ENCODE measurements at regions not wholly inside any gene's neighbourhood (a gene's known extent, or its start where the extent isn't known, plus 50 kb on each side); places are given as distances from the start of the nearest gene placed in this dataset.

DNA sequence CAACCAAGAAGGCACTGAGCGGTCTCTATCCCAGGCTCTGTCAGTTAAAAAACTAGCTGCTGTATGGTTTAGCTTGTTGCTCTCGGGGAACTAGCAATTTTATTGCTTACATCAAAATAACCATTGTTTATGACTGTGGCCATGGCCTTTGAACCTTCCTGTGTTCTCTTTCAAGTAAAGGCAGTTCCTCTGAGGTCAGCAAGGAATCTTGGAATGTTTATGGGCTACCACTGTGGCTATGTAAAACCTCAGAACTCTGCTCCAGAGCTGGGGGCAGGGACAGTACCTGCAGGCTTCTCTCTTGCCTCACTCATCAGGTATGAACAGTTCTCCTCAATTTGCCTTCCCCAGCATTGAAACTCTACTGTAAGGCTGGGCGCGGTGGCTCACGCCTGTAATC, 416.0 kb upstream of the NETO1 start:
- Histone ChIP-seq H3K79me2 (ENCODE audit: low read length) (no peaks in the 10 kb centered on the region), H3K27me3 (ENCODE audit: low read depth, low read length) (no peaks in the 10 kb centered on the region), H3K27ac (ENCODE audit: low read length) (no peak overlapping the region), H2AFZ (ENCODE audit: low read depth, low read length) (no peak overlapping the region), H3K9me3 (ENCODE audit: insufficient read depth, low read length) (no peaks in the 10 kb centered on the region), H4K20me1 (ENCODE audit: insufficient read depth, low read length) (no peaks in the 10 kb centered on the region), H3K4me2 (ENCODE audit: low read length) (no peak overlapping the region), H3K4me1 (ENCODE audit: low read length) (no peaks in the 10 kb centered on the region), H3K36me3 (replicated peaks; ENCODE audit: low read depth, low read length) (no peaks in the 10 kb centered on the region), H3K4me3 (ENCODE audit: low read length) (no peak overlapping the region), H3K9ac (ENCODE audit: low read length) (no peak overlapping the region)
- TF ChIP-seq, protein P1, sequence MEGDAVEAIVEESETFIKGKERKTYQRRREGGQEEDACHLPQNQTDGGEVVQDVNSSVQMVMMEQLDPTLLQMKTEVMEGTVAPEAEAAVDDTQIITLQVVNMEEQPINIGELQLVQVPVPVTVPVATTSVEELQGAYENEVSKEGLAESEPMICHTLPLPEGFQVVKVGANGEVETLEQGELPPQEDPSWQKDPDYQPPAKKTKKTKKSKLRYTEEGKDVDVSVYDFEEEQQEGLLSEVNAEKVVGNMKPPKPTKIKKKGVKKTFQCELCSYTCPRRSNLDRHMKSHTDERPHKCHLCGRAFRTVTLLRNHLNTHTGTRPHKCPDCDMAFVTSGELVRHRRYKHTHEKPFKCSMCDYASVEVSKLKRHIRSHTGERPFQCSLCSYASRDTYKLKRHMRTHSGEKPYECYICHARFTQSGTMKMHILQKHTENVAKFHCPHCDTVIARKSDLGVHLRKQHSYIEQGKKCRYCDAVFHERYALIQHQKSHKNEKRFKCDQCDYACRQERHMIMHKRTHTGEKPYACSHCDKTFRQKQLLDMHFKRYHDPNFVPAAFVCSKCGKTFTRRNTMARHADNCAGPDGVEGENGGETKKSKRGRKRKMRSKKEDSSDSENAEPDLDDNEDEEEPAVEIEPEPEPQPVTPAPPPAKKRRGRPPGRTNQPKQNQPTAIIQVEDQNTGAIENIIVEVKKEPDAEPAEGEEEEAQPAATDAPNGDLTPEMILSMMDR (IDR thresholded peaks at IDR 0.05; ENCODE audit: low read depth, low read length), result no peak
- TF ChIP-seq EZH2phosphoT487 (IDR thresholded peaks at IDR 0.05; ENCODE audit: low read depth), result no peak

DNA sequence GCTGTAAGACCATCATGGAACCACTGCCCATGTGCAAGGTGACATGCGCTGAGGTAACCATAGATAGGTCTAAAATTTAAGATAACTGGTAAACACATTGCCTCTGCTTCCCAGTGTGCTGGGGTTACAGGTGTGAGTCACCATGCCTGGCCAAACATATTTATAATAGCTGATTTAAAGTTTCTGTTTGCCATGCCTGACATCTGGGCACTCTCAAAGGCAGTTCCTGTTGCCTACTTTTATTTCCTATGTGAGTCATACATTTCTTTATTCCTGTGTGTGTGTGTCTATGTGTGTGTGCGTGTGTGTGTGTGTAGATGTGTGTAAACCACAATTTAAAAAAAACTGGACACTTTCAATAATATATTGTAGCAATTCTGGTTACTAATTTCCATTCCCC, 415.2 kb upstream of the NETO1 start:
- H3K4me2 ChIP-seq (ENCODE audit: low read length), result no peak overlapping the region

DNA sequence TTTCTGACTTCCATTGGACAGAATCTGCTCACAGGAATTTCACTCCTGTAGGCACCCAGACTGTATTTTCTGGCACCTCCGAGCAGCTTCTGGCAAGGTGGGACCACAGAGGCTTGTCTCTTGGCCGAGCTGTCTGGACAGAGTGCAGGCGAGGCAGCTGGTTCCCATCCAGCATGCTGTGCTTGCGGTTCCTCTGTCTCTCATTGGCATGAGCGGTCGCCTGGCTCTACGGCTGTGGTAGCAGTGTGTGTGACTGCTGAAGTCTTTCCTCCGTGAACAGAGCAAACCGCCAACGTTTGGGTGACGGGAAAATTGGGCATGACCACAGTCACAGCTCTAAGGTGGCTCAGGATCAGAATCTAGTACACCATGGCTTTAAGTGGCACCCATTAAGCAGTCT, 411.7 kb upstream of the NETO1 start:
- Histone ChIP-seq H3K27ac (ENCODE audit: low read length) (no peak overlapping the region), H3K4me2 (ENCODE audit: low read length) (no peak overlapping the region), H4K20me1 (ENCODE audit: insufficient read depth, low read length) (no peaks in the 10 kb centered on the region), H3K4me3 (ENCODE audit: low read length) (no peak overlapping the region), H3K9ac (ENCODE audit: low read length) (no peak overlapping the region), H2AFZ (ENCODE audit: low read depth, low read length) (no peak overlapping the region), H3K4me1 (ENCODE audit: low read length) (no peaks in the 10 kb centered on the region), H3K36me3 (replicated peaks; ENCODE audit: low read depth, low read length) (no peaks in the 10 kb centered on the region), H3K79me2 (ENCODE audit: low read length) (no peaks in the 10 kb centered on the region), H3K27me3 (ENCODE audit: low read depth, low read length) (no peaks in the 10 kb centered on the region), H3K9me3 (ENCODE audit: insufficient read depth, low read length) (no peaks in the 10 kb centered on the region)
- TF ChIP-seq, protein P1 (IDR thresholded peaks at IDR 0.05; ENCODE audit: low read depth, low read length), result no peak
- TF ChIP-seq EZH2phosphoT487 (IDR thresholded peaks at IDR 0.05; ENCODE audit: low read depth), result no peak

More for the DNA sequence above, 415.2 kb upstream of the NETO1 start:
- Histone ChIP-seq H3K79me2 (ENCODE audit: low read length) (no peaks in the 10 kb centered on the region), H3K4me3 (ENCODE audit: low read length) (no peak overlapping the region), H3K4me1 (ENCODE audit: low read length) (no peaks in the 10 kb centered on the region), H3K9ac (ENCODE audit: low read length) (no peak overlapping the region), H3K9me3 (ENCODE audit: insufficient read depth, low read length) (no peaks in the 10 kb centered on the region), H3K36me3 (replicated peaks; ENCODE audit: low read depth, low read length) (no peaks in the 10 kb centered on the region), H4K20me1 (ENCODE audit: insufficient read depth, low read length) (no peaks in the 10 kb centered on the region), H3K27me3 (ENCODE audit: low read depth, low read length) (no peaks in the 10 kb centered on the region), H3K27ac (ENCODE audit: low read length) (no peak overlapping the region), H2AFZ (ENCODE audit: low read depth, low read length) (no peak overlapping the region)
- no peak for TF ChIP-seq EZH2phosphoT487 (IDR thresholded peaks at IDR 0.05; ENCODE audit: low read depth)
- TF ChIP-seq, protein P1 (IDR thresholded peaks at IDR 0.05; ENCODE audit: low read depth, low read length), result no peak

DNA sequence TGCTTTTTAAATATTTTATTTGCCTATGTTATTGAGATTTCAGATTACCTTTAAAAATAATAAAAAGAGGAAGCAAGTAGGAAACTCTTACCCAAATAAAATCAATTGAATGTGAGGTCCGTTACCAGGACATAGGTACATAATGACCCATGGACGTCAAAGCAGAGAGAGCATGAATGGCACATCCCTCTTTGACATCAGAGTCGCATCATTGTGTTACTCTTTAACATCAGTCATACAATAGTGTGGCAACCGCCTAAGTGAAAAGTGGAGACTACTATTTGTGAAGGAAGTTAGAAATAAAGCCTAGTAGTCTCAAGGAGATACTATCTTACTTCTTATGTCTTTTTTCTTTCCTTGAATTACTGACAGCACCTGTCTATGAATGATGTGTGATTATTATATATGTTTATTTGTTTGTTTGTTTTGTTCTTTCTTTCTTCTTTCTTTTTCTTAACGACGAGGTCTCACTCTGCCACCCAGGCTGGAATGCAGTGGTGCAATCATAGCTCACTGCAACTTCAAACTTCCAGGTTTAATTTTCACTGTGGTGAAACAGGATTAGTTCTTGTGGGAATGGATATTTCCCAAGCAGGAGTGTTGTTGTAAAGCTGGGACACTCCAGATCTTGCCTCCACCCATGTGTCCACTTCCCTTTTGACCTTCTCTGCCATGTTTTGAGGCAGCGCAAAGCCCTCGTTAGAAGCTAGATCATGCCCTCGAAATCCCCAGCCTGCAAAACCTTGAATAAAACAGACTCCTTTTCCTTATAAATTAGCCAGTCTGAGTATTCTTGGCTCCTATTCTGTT, 407.2 kb upstream of the NETO1 start:
- no peaks in the 10 kb centered on the region for H3K4me1 ChIP-seq (ENCODE audit: low read length)
- H3K27me3 ChIP-seq (ENCODE audit: low read depth, low read length), result no peaks in the 10 kb centered on the region
- no peaks in the 10 kb centered on the region for H3K79me2 ChIP-seq (ENCODE audit: low read length)
- no peak overlapping the region for H3K27ac ChIP-seq (ENCODE audit: low read length)
- no peak overlapping the region for H3K9ac ChIP-seq (ENCODE audit: low read length)
- TF ChIP-seq EZH2phosphoT487 (IDR thresholded peaks at IDR 0.05; ENCODE audit: low read depth), result no peak
- TF ChIP-seq, protein P1 (IDR thresholded peaks at IDR 0.05; ENCODE audit: low read depth, low read length), result no peak
- H4K20me1 ChIP-seq (ENCODE audit: insufficient read depth, low read length), result no peaks in the 10 kb centered on the region
- H3K9me3 ChIP-seq (ENCODE audit: insufficient read depth, low read length), result no peaks in the 10 kb centered on the region
- H3K4me3 ChIP-seq (ENCODE audit: low read length), result no peak overlapping the region
- no peak overlapping the region for H2AFZ ChIP-seq (ENCODE audit: low read depth, low read length)
- H3K4me2 ChIP-seq (ENCODE audit: low read length), result no peak overlapping the region
- no peaks in the 10 kb centered on the region for H3K36me3 ChIP-seq (replicated peaks; ENCODE audit: low read depth, low read length)

Data from OCI-LY3 (cell line).